Neural cell (in vitro differentiated cells): ENCODE measurements at regions not wholly inside any gene's neighbourhood (a gene's known extent, or its start where the extent isn't known, plus 50 kb on each side); places are given as distances from the start of the nearest gene placed in this dataset.
"Not testable (repeated sequence)": the region's sequence is repeated elsewhere in the genome, so short reads cannot be mapped to it uniquely, and the experiment has no call there.

Source experiments
- H2AFZ ChIP-seq: fragments of 200-600, 300-800 bp; sonication (generic), shearing (Covaris generic); 2 replicates; pipeline ENCODE4 v1.6.0; 2014; ENCODE audit warnings: low read depth, mild to moderate bottlenecking, antibody characterized with exemption, low read length, moderate library complexity
- H3F3A ChIP-seq: fragments of 200-600 bp; shearing (Covaris generic); 2 replicates; pipeline ENCODE4 v1.6.1; 2016; ENCODE audit warnings: mild to moderate bottlenecking, moderate library complexity, mixed read lengths, antibody characterized with exemption, low read length; ENCODE audit not compliant: insufficient read depth, poor library complexity, severe bottlenecking
- H3K27ac ChIP-seq: fragments of 200-600, 300-800 bp; sonication (generic), shearing (Covaris generic); 2 replicates; pipeline ENCODE4 v1.5.1; 2014; ENCODE audit warnings: mild to moderate bottlenecking, low read length, moderate library complexity
- H3K27me3 ChIP-seq: fragments of 300-800, 200-600 bp; sonication (generic), shearing (Covaris generic); 2 replicates; pipeline ENCODE4 v1.6.0; 2014; ENCODE audit warnings: mild to moderate bottlenecking, low read depth, low read length, moderate library complexity; ENCODE audit not compliant: insufficient read depth
- H3K36me3 ChIP-seq: fragments of 300-800, 200-600 bp; sonication (generic), shearing (Covaris generic); 2 replicates; pipeline ENCODE4 v1.5.1; 2014; ENCODE audit warnings: mild to moderate bottlenecking, antibody characterized with exemption, low read length, moderate library complexity; ENCODE audit not compliant: insufficient read depth
- H3K4me2 ChIP-seq: fragments of 300-800, 200-600 bp; sonication (generic), shearing (Covaris generic); 2 replicates; pipeline ENCODE4 v1.6.0; 2014; ENCODE audit warnings: mild to moderate bottlenecking, low read length
- H3K4me3 ChIP-seq: fragments of 300-800, 200-600 bp; sonication (generic), shearing (Covaris generic); 2 replicates; pipeline ENCODE4 v1.5.1; 2014; ENCODE audit warnings: mild to moderate bottlenecking, low read length, moderate library complexity
- H3K79me2 ChIP-seq: fragments of 200-600 bp; shearing (Covaris generic); replicated peaks from 2 replicates; pipeline ENCODE4 v1.6.0; 2014; ENCODE audit warnings: mild to moderate bottlenecking, low read length, moderate library complexity; ENCODE audit not compliant: insufficient read depth
- H3K9ac ChIP-seq: fragments of 300-800, 200-600 bp; sonication (generic), shearing (Covaris generic); 2 replicates; pipeline ENCODE4 v1.6.1; 2016; ENCODE audit warnings: mild to moderate bottlenecking, low read length, mixed read lengths
- H3K9me2 ChIP-seq: fragments of 200-600 bp; shearing (Covaris generic); 2 replicates; pipeline ENCODE4 v1.6.1; 2016; ENCODE audit warnings: mild to moderate bottlenecking, low read length, mixed read lengths; ENCODE audit not compliant: insufficient read depth
- H3K9me3 ChIP-seq: fragments of 200-600, 300-800 bp; sonication (generic), shearing (Covaris generic); 2 replicates; pipeline ENCODE4 v1.6.1; 2016; ENCODE audit warnings: mild to moderate bottlenecking, mixed run types, low read length, moderate library complexity, mixed read lengths
- H4K20me1 ChIP-seq: fragments of 200-600 bp; shearing (Covaris generic); 2 replicates; pipeline ENCODE4 v1.6.1; 2016; ENCODE audit warnings: mild to moderate bottlenecking, mixed run types; ENCODE audit not compliant: insufficient read depth
- MXI1 ChIP-seq: fragments of 450-650 bp; conservative IDR thresholded peaks from 2 replicates; pipeline ENCODE4 v1.6.1; 2014; ENCODE audit warnings: antibody characterized with exemption, mild to moderate bottlenecking; ENCODE audit not compliant: poor library complexity, severe bottlenecking
- POLR2AphosphoS5 ChIP-seq: IDR thresholded peaks from 2 replicates; pipeline ENCODE4 v1.6.1; 2012
- RAD21 ChIP-seq: fragments of 450-650 bp; conservative IDR thresholded peaks from 2 replicates; pipeline ENCODE4 v1.6.1; 2014; ENCODE audit warnings: antibody characterized with exemption, mild to moderate bottlenecking, moderate library complexity
- SMC3 ChIP-seq: fragments of 450-650 bp; conservative IDR thresholded peaks from 2 replicates; pipeline ENCODE4 v1.6.1; 2014; ENCODE audit warnings: antibody characterized with exemption, mild to moderate bottlenecking, moderate library complexity; ENCODE audit not compliant: poor library complexity
- TAF1 ChIP-seq: IDR thresholded peaks from 2 replicates; pipeline ENCODE4 v1.6.1; 2012; ENCODE audit warnings: low read depth
- TF ChIP-seq, protein P1 (sequence below): IDR thresholded peaks from 2 replicates; pipeline ENCODE4 v1.6.1; 2012; ENCODE audit warnings: borderline replicate concordance

GRCh38 chr4:127012549-127012948 lies 620.2 kb upstream of the INTU start:
- H4K20me1 ChIP-seq = no peaks in the 10 kb centered on the region
- no peaks in the 10 kb centered on the region for H3K79me2 ChIP-seq
- no peak overlapping the region for H3K4me2 ChIP-seq
- no peak overlapping the region for H3K4me3 ChIP-seq
- H3K36me3 ChIP-seq = no peaks in the 10 kb centered on the region
- TF ChIP-seq SMC3 (no peak), RAD21 (no peak), TAF1 (no peak)
- TF ChIP-seq, protein P1, sequence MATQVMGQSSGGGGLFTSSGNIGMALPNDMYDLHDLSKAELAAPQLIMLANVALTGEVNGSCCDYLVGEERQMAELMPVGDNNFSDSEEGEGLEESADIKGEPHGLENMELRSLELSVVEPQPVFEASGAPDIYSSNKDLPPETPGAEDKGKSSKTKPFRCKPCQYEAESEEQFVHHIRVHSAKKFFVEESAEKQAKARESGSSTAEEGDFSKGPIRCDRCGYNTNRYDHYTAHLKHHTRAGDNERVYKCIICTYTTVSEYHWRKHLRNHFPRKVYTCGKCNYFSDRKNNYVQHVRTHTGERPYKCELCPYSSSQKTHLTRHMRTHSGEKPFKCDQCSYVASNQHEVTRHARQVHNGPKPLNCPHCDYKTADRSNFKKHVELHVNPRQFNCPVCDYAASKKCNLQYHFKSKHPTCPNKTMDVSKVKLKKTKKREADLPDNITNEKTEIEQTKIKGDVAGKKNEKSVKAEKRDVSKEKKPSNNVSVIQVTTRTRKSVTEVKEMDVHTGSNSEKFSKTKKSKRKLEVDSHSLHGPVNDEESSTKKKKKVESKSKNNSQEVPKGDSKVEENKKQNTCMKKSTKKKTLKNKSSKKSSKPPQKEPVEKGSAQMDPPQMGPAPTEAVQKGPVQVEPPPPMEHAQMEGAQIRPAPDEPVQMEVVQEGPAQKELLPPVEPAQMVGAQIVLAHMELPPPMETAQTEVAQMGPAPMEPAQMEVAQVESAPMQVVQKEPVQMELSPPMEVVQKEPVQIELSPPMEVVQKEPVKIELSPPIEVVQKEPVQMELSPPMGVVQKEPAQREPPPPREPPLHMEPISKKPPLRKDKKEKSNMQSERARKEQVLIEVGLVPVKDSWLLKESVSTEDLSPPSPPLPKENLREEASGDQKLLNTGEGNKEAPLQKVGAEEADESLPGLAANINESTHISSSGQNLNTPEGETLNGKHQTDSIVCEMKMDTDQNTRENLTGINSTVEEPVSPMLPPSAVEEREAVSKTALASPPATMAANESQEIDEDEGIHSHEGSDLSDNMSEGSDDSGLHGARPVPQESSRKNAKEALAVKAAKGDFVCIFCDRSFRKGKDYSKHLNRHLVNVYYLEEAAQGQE = no peak
- no peaks in the 10 kb centered on the region for H3K27me3 ChIP-seq
- no peaks in the 10 kb centered on the region for H3F3A ChIP-seq
- no peak overlapping the region for H2AFZ ChIP-seq
- H3K9me2 ChIP-seq = no peaks in the 10 kb centered on the region
- H3K9ac ChIP-seq = no peak overlapping the region
- H3K27ac ChIP-seq = no peak overlapping the region
- H3K9me3 ChIP-seq = no peaks in the 10 kb centered on the region

DNA sequence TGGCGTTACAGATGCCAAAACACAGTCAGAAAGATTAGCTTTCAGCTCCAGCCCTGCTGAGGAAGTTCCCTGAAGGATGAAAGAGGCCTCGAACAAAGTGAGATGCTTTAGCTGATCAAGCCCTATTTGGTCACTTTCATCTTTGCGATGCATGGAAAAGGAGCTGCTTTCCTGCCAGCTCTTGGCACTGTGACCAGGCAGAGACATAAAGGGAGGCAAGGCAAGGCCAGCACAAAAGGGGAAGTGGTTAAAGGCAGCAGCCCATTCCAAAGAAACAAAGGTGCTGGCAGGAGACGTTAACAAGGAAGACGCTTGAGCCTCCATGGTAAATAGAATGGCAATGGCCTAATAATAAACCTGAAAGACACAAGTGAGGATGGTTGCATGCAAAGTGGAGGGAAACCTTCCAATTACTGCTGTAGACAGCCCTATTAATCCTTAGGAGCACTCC lies 617.1 kb upstream of the INTU start:
- no peaks in the 10 kb centered on the region for H3K27me3 ChIP-seq
- no peak overlapping the region for H3K4me2 ChIP-seq
- no peaks in the 10 kb centered on the region for H3K36me3 ChIP-seq
- peak overlapping the region; percentile 12 for H3K4me3 ChIP-seq
- H3K9me2 ChIP-seq = no peaks in the 10 kb centered on the region
- H3F3A ChIP-seq = no peaks in the 10 kb centered on the region
- H3K9me3 ChIP-seq = no peaks in the 10 kb centered on the region
- H3K27ac ChIP-seq = no peak overlapping the region
- TF ChIP-seq, protein P1 = no peak
- no peak for TF ChIP-seq SMC3
- no peak overlapping the region for H3K9ac ChIP-seq
- peak overlapping the region; percentile 9 for H2AFZ ChIP-seq
- no peaks in the 10 kb centered on the region for H3K79me2 ChIP-seq
- H4K20me1 ChIP-seq = no peaks in the 10 kb centered on the region

DNA sequence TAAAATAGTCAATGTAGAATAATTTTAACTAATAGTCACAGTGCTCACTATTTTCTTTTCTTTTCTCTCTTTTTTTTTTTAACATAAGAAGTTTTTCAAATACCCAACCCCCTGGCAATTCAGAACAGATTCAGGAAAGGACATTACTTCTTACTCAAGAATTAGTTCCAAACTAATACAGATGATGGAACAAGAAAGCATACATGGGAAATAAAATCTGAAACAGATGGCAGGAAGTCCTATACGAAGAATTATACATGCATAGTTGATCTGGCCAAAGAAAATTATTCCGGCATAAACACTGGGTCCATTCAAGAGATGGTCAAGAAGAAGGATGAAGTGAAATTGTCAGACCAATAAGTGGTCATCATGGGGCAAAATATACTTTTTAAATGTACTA lies 614.4 kb upstream of the INTU start:
- Histone ChIP-seq H2AFZ (no peak overlapping the region), H3K9ac (no peak overlapping the region), H4K20me1 (no peaks in the 10 kb centered on the region), H3K27ac (no peak overlapping the region), H3K36me3 (no peaks in the 10 kb centered on the region), H3K9me2 (no peaks in the 10 kb centered on the region), H3K4me3 (no peak overlapping the region), H3K4me2 (no peak overlapping the region), H3K9me3 (no peaks in the 10 kb centered on the region), H3F3A (no peaks in the 10 kb centered on the region), H3K27me3 (no peaks in the 10 kb centered on the region), H3K79me2 (no peaks in the 10 kb centered on the region)
- TF ChIP-seq, protein P1 = no peak
- TF ChIP-seq POLR2AphosphoS5 (no peak), TAF1 (no peak), MXI1 (no peak)

GRCh38 chr4:127020831-127021230 lies 611.9 kb upstream of the INTU start:
- H3F3A ChIP-seq, H3K9ac ChIP-seq, H3K4me2 ChIP-seq: not testable (repeated sequence)

More at GRCh38 chr4:127020831-127021230, 611.9 kb upstream of the INTU start:
- not testable (repeated sequence) for H3K79me2 ChIP-seq, H3K27me3 ChIP-seq, H2AFZ ChIP-seq, H3K4me3 ChIP-seq, H3K27ac ChIP-seq, H3K36me3 ChIP-seq, H4K20me1 ChIP-seq, H3K9me2 ChIP-seq, H3K9me3 ChIP-seq
